ENCODE measurements at regions not wholly inside any gene's neighbourhood (a gene's known extent, or its start where the extent isn't known, plus 50 kb on each side); places are given as distances from the start of the nearest gene placed in this dataset.
"Not testable (repeated sequence)": the region's sequence is repeated elsewhere in the genome, so short reads cannot be mapped to it uniquely, and the experiment has no call there.

DNA sequence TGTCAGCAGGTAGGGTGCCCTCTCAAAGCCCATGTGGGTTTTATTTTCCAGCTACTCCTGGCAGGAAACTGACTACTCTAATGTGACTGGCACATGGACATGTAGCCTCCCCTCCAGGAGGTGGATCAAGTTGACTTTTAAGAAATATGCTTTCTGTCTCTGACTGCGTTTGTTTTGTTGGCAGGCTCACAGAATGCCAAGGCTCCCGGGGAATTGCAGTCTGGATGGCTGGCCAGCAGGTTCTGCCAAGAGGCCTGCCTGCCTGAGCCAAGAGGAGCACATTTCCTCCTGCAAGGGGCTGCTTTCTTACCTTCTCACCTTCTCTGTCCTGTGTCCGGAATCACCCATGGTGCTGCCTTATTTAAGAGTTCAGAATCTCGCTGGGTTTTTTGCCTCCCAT lies 217.3 kb upstream of the ERCC4 start:
- H3K27ac ChIP-seq = no peak overlapping the region
- H3K4me3 ChIP-seq = no peak overlapping the region
- no peaks in the 10 kb centered on the region for H3K27me3 ChIP-seq
- TF ChIP-seq, protein P1, sequence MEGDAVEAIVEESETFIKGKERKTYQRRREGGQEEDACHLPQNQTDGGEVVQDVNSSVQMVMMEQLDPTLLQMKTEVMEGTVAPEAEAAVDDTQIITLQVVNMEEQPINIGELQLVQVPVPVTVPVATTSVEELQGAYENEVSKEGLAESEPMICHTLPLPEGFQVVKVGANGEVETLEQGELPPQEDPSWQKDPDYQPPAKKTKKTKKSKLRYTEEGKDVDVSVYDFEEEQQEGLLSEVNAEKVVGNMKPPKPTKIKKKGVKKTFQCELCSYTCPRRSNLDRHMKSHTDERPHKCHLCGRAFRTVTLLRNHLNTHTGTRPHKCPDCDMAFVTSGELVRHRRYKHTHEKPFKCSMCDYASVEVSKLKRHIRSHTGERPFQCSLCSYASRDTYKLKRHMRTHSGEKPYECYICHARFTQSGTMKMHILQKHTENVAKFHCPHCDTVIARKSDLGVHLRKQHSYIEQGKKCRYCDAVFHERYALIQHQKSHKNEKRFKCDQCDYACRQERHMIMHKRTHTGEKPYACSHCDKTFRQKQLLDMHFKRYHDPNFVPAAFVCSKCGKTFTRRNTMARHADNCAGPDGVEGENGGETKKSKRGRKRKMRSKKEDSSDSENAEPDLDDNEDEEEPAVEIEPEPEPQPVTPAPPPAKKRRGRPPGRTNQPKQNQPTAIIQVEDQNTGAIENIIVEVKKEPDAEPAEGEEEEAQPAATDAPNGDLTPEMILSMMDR (IDR thresholded peaks at IDR 0.05) = no peak
- TF ChIP-seq POLR2A (IDR thresholded peaks at IDR 0.05) = no peak
- intact Hi-C loops (cut with DNase I) = no loop called here
- peaks cover 0 to under 1% (median 0%) of the 10 kb centered on the region in 3 donors for H3K9me3 ChIP-seq
- no peaks in the 10 kb centered on the region for H3K36me3 ChIP-seq
- peaks cover 0 to 4% (median 0%) of the 10 kb centered on the region in 3 donors for H3K4me1 ChIP-seq
- DNase-seq = no peak
- 30 to 46% methylated on average over 4 of the region's 4 CpGs for WGBS, 2 donors

DNA sequence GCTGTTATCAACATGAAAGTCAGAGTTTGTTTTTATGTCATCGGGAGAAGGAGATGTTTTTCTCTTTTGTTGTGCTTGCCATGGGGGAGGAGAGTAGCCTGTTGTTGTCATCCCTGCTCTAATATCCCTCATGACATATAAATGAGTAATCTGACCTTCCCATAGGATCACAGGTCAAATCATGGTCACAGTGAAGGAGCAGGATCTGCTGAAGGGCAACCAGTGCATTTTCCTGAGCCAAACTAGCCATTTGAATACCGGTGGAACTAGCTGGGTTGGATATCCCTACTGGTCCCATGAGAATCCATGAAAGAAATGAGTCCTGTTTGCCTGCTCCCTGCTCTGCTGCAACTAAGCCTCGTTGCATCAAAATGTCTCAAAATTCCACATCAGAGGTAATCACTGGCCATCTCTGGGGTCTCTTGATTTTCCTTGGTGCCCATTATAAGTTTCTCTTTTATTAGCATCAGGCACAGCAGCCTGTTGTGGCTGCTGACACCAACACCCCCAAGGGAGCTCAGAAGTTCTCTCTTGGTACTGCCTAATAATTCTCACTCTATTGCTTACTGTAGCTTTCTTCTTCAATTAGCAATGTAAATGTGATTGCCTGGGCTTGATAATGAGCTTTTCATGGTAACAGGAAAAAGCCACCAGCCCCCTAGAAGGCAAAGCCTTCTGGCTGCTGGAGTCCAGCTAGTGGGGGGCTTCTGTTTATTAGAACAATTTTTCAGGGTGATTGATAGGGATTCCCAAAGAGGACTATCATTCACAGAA lies 211.4 kb upstream of the ERCC4 start:
- H3K27ac ChIP-seq = no peak overlapping the region
- H3K36me3 ChIP-seq = no peaks in the 10 kb centered on the region
- H3K4me1 ChIP-seq = no peaks in the 10 kb centered on the region
- H3K4me3 ChIP-seq = no peak overlapping the region
- no peaks in the 10 kb centered on the region for H3K9me3 ChIP-seq
- WGBS, 2 donors = 18 to 19% methylated on average over 2 to 3 of the region's 3 CpGs
- no peaks in the 10 kb centered on the region for H3K27me3 ChIP-seq
- DNase-seq = no peak
- intact Hi-C loops (cut with DNase I) = no loop called here
- TF ChIP-seq POLR2A (IDR thresholded peaks at IDR 0.05) = no peak
- TF ChIP-seq, protein P1 (IDR thresholded peaks at IDR 0.05) = no peak

DNA sequence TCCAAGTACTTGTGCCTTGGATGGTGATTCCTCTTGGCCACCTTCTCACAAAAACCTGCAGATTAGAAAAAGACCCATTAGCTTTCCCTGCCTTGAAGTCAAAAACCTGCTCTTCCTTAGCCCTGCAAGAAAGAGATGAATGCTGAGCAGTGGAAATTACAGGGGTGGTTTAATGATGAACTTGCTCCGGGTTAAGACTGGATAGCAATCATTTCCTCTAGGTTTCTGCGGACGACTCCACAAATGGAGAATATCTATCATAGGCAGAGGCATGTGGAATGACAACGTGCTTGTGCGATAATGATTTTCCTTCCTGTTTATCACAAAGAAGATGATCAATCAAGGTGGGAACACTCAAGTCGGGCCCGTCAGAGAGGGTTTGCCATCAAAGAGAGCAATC lies 201.2 kb upstream of the ERCC4 start:
- TF ChIP-seq POLR2A (IDR thresholded peaks at IDR 0.05) = no peak
- TF ChIP-seq, protein P1 (IDR thresholded peaks at IDR 0.05) = no peak
- DNase-seq = no peak
- no peaks in the 10 kb centered on the region for H3K9me3 ChIP-seq

DNA sequence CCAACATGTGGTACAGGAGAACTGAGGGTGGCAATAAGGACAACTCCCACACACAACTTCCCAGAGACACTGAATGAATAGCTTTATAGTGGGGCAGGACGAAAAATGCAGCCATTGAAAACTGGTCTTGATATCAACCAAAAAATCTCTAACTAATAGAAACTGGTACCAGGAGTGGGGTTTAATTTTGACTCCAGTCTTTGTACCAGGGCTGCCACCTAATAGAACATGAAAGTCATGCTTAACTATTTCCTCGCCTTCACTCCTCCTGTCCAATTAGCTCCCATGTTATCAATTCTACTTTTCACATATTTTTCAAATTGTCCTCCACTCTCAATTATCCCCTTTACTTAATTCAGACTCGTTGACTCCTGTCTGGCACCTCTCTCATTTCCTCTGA lies 192.0 kb upstream of the ERCC4 start:
- Histone ChIP-seq H3K9me3 (peaks cover 0 to 9% (median 6%) of the 10 kb centered on the region in 3 donors), H3K36me3 (no peaks in the 10 kb centered on the region), H3K4me1 (no peaks in the 10 kb centered on the region), H3K4me3 (no peak overlapping the region), H3K27me3 (no peaks in the 10 kb centered on the region), H3K27ac (no peak overlapping the region)
- intact Hi-C loops (cut with DNase I) = no loop called here
- 37 to 46% methylated on average over 2 to 3 of the region's 3 CpGs for WGBS, 2 donors
- TF ChIP-seq, protein P1 (IDR thresholded peaks at IDR 0.05) = no peak
- DNase-seq = no peak

More for the DNA sequence above, 201.2 kb upstream of the ERCC4 start:
- Histone ChIP-seq H3K4me3 (no peak overlapping the region), H3K4me1 (no peaks in the 10 kb centered on the region), H3K27me3 (no peaks in the 10 kb centered on the region), H3K27ac (no peak overlapping the region), H3K36me3 (no peaks in the 10 kb centered on the region)
- intact Hi-C loops (cut with DNase I) = no loop called here
- WGBS, 2 donors = 62 to 73% methylated on average over 7 of the region's 7 CpGs

DNA sequence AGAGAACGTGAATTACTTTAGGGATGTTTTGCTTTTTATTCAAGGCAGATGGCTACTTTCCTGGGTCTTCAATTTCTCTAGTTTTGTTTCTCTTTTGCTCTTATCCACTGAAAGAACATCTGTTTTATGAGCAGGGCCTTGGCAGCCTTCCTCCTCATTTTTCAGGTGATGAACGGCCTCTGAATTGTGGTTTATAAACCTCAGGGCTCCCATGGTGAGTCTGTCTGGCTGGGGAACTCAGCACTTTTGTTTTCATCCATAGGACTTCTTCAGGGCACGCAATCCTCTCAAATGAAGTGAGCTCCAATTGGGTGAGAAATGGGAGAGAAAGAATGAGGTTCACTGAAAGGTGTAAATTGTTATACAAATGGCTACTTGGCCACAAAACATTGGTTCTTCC lies 186.4 kb upstream of the ERCC4 start:
- H3K4me3 ChIP-seq = no peak overlapping the region
- 21 to 53% methylated on average over 3 of the region's 3 CpGs for WGBS, 2 donors
- H3K36me3 ChIP-seq = no peaks in the 10 kb centered on the region
- H3K4me1 ChIP-seq = no peaks in the 10 kb centered on the region
- intact Hi-C loops (cut with DNase I) = no loop called here
- no peaks in the 10 kb centered on the region for H3K9me3 ChIP-seq
- no peaks in the 10 kb centered on the region for H3K27me3 ChIP-seq
- TF ChIP-seq POLR2A (IDR thresholded peaks at IDR 0.05) = no peak
- TF ChIP-seq, protein P1 (IDR thresholded peaks at IDR 0.05) = no peak
- no peak for DNase-seq
- no peak overlapping the region for H3K27ac ChIP-seq

DNA sequence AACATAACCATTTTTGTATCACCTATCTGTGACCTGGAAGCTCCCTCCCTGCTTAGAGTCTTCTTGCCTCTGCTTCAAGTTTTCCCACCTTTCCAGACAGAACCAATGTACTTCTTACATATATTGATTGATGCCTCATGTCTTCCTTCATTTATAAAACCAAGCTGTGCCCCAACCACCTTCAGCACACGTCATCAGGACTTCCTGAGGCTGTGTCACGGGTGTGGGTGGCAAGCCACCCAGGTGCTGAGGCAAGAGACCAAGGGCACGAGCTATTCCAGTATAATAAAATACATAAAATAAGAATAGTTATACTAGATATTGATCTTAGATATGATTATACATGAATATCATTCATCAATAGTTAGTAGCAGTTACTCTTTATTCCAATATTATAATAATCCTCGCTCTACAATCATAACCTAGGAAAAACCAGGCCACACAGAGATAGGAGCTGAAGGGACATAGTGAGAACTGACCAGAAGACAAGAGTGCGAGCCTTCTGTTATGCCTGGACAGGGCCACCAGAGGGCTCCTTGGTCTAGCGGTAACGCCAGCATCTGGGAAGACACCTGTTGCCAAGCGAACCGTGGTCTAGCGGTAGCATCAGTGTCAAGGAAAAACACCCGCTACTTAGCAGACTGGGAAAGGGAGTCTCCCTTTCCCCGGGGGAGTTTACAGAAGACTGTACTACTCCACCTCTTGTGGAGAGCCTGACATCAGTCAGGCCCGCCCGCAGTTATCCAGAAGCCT lies 180.2 kb upstream of the ERCC4 start:
- 65 to 80% methylated on average over 10 to 14 of the region's 14 CpGs for WGBS, 2 donors
- H3K27me3 ChIP-seq; H3K9me3 ChIP-seq; DNase-seq; H3K4me3 ChIP-seq; H3K4me1 ChIP-seq; H3K27ac ChIP-seq; intact Hi-C loops (cut with DNase I); H3K36me3 ChIP-seq: not testable (repeated sequence)
